RWPE1 (cell line): ENCODE measurements at regions not wholly inside any gene's neighbourhood (a gene's known extent, or its start where the extent isn't known, plus 50 kb on each side); places are given as distances from the start of the nearest gene placed in this dataset.
A peak's percentile ranks its signal among the peaks of the same experiment; 100 is the strongest.

ENCODE experiments used
- CTCF ChIA-PET: fragments of 350-600 bp; sonication (Branson Sonifier 250); formaldehyde crosslinking; extraction: SDS; loops from one replicate; lab custom pipeline; 2021; lab: Yijun Ruan, JAX
- POLR2A ChIA-PET: fragments of 400-600 bp; formaldehyde crosslinking; extraction: SDS; loops from one replicate; lab custom pipeline; 2020; ENCODE audit warnings: antibody characterized with exemption; ENCODE audit not compliant: low non-redundant PET; lab: Yijun Ruan, JAX
- DNase-seq: peaks from one replicate; pipeline ENCODE4 v3.0.0; 2012; ENCODE audit warnings: low spot score
- H3K27ac ChIP-seq: fragments of 450-650 bp; 2 replicates; pipeline ENCODE4 v1.5.1; 2017
- CTCF ChIP-seq: fragments of 450-650 bp; conservative IDR thresholded peaks from 2 replicates; pipeline ENCODE4 v1.5.1; 2017; ENCODE audit warnings: low read depth, mild to moderate bottlenecking

DNA sequence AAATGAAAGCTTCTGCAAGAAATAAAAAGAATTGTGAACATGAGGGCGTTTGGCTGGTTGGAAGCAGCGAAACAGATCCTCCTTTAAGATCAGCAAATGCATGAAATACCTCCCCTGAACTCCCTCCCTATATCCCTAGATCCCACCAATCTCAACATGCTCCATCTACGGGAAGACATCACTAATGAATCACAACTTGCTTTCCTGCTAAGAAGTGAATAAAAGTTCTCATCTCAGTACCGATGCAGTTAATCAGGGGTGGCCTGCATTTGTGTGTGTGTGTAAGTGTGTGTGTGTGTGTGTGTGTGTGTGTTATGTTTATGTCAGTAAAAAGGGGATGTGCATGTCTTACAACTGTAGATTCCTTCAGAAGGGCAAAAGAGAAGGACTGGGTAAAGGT is 238.7 kb downstream of the LIG4 start:
- DNase-seq, result no peak
- POLR2A ChIA-PET, result no interaction called here
- no peak overlapping the region for H3K27ac ChIP-seq
- no peak for TF ChIP-seq CTCF
- CTCF ChIA-PET, result no interaction called here

- no peak for TF ChIP-seq CTCF
- DNase-seq, result no peak
- ChIA-PET POLR2A (no interaction called here), CTCF (interaction anchor here (0.6 kb wide), 1 partner anchor 44 kb away, joined by 4 read pairs; no protein-coding TSS in a partner anchor)
- H3K27ac ChIP-seq, result no peak overlapping the region
Measured at GRCh38 chr13:107974409-107974808, 240.9 kb downstream of the LIG4 start.

- no peak overlapping the region for H3K27ac ChIP-seq
- ChIA-PET CTCF (no interaction called here), POLR2A (no interaction called here)
- TF ChIP-seq CTCF, result no peak
- no peak for DNase-seq
Measured at GRCh38 chr13:107969546-107969945, 245.8 kb downstream of the LIG4 start.

DNA sequence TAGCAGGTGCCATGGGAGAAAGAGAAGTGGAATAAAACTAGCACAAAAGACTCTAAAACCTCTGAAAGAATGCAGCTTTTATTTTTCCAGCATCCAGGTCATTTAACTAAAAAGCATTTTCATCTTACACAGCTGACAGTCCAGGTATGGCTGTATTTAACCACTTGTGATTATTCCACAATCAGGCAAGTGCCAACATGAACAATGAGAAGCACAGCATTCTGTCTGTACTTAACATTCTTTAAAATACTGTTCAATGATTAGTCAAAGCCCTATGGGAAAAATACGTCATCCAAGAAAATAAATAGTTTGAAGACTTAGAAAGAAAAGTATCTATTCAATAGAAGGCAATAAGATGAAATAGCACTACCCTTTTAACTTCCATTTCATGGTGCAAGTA is 246.9 kb downstream of the LIG4 start:
- ChIA-PET POLR2A (no interaction called here), CTCF (no interaction called here)
- no peak overlapping the region for H3K27ac ChIP-seq
- TF ChIP-seq CTCF, result no peak
- DNase-seq, result peak; percentile 7

- POLR2A ChIA-PET, result no interaction called here
- no peak for DNase-seq
- CTCF ChIA-PET, result no interaction called here
- no peak for TF ChIP-seq CTCF
- H3K27ac ChIP-seq, result no peak overlapping the region
Measured at GRCh38 chr13:107964395-107964794, 250.9 kb downstream of the LIG4 start.

DNA sequence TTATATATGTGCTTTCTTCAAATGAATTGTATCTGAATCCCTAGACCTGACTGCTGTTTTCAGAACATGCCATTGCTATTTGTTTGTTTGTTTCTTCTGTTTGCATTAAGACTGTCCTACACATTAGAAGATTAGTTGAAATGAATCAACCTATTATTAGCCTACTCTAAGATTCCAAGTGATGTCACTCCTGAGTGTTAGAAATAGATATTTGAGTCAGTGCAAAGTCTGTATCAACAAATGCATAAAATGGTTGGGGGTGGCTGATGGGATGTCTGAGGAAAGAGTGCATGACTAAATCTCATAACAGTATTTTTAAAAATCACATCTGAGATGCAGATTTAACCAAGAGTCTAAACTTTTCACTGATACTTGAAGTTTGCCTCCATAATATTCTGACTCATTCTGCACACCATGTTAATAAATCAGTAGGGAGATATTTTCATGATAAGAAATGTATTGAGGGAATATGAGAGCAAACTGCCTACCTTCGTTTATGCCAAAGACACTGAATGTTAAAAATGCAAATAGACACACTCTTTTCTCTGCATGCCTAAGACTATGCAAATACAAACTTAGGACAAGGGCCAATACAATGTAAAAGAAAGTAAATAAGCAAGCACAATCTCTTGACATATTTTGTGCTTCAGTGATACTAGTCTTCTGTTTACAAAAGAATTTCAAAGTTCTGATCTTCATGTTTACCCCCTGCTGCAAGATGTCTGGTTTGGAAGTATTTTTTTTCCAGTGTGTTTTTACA is 253.3 kb downstream of the LIG4 start:
- TF ChIP-seq CTCF, result no peak
- ChIA-PET POLR2A (no interaction called here), CTCF (no interaction called here)
- no peak for DNase-seq
- H3K27ac ChIP-seq, result no peak overlapping the region
